HCEC 1CT (cell line): ENCODE measurements at regions not wholly inside any gene's neighbourhood (a gene's known extent, or its start where the extent isn't known, plus 50 kb on each side); places are given as distances from the start of the nearest gene placed in this dataset.

ENCODE experiments used
- DNase-seq: peaks from one replicate; pipeline ENCODE4 v3.0.0-alpha.2; 2017

- DNase-seq, result no peak
These were observed 673.8 kb upstream of the SALL3 start for GRCh38 chr18:78305789-78306188.

- no peak for DNase-seq
These were observed 670.3 kb upstream of the SALL3 start for GRCh38 chr18:78309307-78309706.

GRCh38 chr18:78309924-78310323 lies 669.7 kb upstream of the SALL3 start:
- DNase-seq, result no peak

GRCh38 chr18:78319264-78319663 lies 660.4 kb upstream of the SALL3 start:
- no peak for DNase-seq

GRCh38 chr18:78319961-78320360 lies 659.7 kb upstream of the SALL3 start:
- no peak for DNase-seq

GRCh38 chr18:78321402-78321801 lies 658.2 kb upstream of the SALL3 start:
- DNase-seq, result no peak

GRCh38 chr18:78323453-78324197 lies 656.0 kb upstream of the SALL3 start:
- no peak for DNase-seq

GRCh38 chr18:78327643-78328042 lies 652.0 kb upstream of the SALL3 start:
- DNase-seq, result no peak

GRCh38 chr18:78330766-78331165 lies 648.9 kb upstream of the SALL3 start:
- no peak for DNase-seq

- no peak for DNase-seq
These were observed 626.7 kb upstream of the SALL3 start for GRCh38 chr18:78352910-78353309.

GRCh38 chr18:78362198-78362597 lies 617.4 kb upstream of the SALL3 start:
- DNase-seq, result no peak

GRCh38 chr18:78363556-78364387 lies 615.8 kb upstream of the SALL3 start:
- DNase-seq, result no peak

- DNase-seq, result no peak
These were observed 615.1 kb upstream of the SALL3 start for GRCh38 chr18:78364388-78364960.

- no peak for DNase-seq
These were observed 611.6 kb upstream of the SALL3 start for GRCh38 chr18:78367996-78368395.

- DNase-seq, result no peak
These were observed 610.9 kb upstream of the SALL3 start for GRCh38 chr18:78368726-78369125.

- no peak for DNase-seq
These were observed 603.6 kb upstream of the SALL3 start for GRCh38 chr18:78376046-78376445.

GRCh38 chr18:78378403-78378802 lies 601.2 kb upstream of the SALL3 start:
- DNase-seq, result no peak

GRCh38 chr18:78378983-78379382 lies 600.6 kb upstream of the SALL3 start:
- DNase-seq, result no peak

GRCh38 chr18:78390348-78390951 lies 589.2 kb upstream of the SALL3 start:
- DNase-seq, result no peak

- DNase-seq, result no peak
These were observed 588.7 kb upstream of the SALL3 start for GRCh38 chr18:78390952-78391348.

GRCh38 chr18:78393086-78393862 lies 586.3 kb upstream of the SALL3 start:
- no peak for DNase-seq

GRCh38 chr18:78396077-78396476 lies 583.5 kb upstream of the SALL3 start:
- DNase-seq, result no peak

- DNase-seq, result no peak
These were observed 582.9 kb upstream of the SALL3 start for GRCh38 chr18:78396756-78397155.
